ENCODE measurements at regions not wholly inside any gene's neighbourhood (a gene's known extent, or its start where the extent isn't known, plus 50 kb on each side); places are given as distances from the start of the nearest gene placed in this dataset.

DNA sequence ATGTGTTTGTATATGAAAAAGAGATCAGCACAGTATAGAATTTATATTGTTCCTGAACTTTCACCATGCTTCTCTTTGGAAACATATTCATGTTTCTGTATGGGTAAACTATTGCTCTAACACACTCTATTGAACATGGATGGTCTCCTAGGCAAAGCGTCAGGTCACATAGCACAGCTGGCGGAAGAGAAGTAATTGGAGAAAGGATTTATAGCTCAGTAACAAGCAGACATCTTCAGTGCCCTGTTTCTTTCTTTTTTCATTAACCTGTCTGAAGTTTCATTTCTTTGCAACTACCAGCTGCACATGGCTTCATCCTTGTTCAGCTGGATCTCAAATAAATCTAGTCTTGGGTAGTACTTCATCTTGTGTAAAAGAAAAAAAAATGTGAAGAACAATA lies 84.4 kb upstream of the TRPC6 start:
- Histone ChIP-seq H3K9me3 (replicated peaks) (peaks cover 5% of the 10 kb centered on the region), H3K36me3 (no peaks in the 10 kb centered on the region), H3K4me3 (no peak overlapping the region), H3K4me1 (no peaks in the 10 kb centered on the region), H3K27me3 (ENCODE audit: low read depth) (no peaks in the 10 kb centered on the region), H3K27ac (replicated peaks) (no peak overlapping the region)
- intact Hi-C loops (cut with micrococcal nuclease) = no loop called here
- DNase-seq = no peak
- TF ChIP-seq, protein P1, sequence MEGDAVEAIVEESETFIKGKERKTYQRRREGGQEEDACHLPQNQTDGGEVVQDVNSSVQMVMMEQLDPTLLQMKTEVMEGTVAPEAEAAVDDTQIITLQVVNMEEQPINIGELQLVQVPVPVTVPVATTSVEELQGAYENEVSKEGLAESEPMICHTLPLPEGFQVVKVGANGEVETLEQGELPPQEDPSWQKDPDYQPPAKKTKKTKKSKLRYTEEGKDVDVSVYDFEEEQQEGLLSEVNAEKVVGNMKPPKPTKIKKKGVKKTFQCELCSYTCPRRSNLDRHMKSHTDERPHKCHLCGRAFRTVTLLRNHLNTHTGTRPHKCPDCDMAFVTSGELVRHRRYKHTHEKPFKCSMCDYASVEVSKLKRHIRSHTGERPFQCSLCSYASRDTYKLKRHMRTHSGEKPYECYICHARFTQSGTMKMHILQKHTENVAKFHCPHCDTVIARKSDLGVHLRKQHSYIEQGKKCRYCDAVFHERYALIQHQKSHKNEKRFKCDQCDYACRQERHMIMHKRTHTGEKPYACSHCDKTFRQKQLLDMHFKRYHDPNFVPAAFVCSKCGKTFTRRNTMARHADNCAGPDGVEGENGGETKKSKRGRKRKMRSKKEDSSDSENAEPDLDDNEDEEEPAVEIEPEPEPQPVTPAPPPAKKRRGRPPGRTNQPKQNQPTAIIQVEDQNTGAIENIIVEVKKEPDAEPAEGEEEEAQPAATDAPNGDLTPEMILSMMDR (IDR thresholded peaks at IDR 0.05; ENCODE audit: borderline replicate concordance) = no peak

DNA sequence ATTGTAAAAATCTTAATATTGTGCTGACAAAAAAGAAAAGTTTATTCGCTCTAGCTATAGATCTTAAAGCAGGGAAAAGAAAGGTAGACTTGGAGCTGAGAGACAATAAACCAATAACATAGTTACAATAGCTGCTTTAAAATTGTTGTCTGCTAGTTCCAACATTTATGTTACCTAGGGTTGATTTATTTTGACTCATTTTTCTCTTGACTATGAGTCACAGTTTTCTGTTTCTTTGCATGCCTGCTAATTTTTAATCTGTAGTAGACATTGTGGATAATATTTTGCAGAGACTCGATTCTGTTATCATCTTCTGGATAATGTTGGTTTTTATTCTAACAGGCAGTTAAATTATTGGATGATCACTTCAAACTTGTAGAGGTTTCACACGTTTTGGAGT lies 83.1 kb upstream of the TRPC6 start:
- Histone ChIP-seq H3K9me3 (replicated peaks) (peaks cover 16% of the 10 kb centered on the region), H3K4me3 (no peak overlapping the region), H3K27ac (replicated peaks) (no peak overlapping the region), H3K36me3 (no peaks in the 10 kb centered on the region), H3K27me3 (ENCODE audit: low read depth) (no peaks in the 10 kb centered on the region), H3K4me1 (no peaks in the 10 kb centered on the region)
- no peak for DNase-seq
- TF ChIP-seq, protein P1 (IDR thresholded peaks at IDR 0.05; ENCODE audit: borderline replicate concordance) = no peak
- intact Hi-C loops (cut with micrococcal nuclease) = no loop called here

DNA sequence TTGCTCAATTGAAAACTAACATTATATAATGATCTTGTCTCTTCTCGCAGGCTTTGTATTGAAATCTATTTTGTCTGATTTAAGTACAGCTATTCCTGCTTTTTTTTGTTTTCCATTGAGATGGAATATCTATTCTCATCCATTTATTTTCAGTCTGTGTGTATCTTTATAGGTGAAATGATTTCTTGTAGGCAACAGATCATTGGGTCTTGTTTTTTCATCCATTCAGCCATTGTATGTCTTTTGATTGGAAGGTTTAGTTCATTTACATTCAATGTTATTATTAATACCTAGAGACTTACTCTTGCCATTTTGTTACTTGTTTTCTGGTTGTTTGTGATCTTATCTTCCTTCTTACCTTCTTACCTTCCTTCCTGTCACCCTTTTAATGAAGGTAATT lies 77.8 kb upstream of the TRPC6 start:
- H3K4me3 ChIP-seq = no peak overlapping the region
- H3K27ac ChIP-seq (replicated peaks) = no peak overlapping the region
- intact Hi-C loops (cut with micrococcal nuclease) = no loop called here
- no peaks in the 10 kb centered on the region for H3K27me3 ChIP-seq (ENCODE audit: low read depth)
- H3K9me3 ChIP-seq (replicated peaks) = peaks cover 50% of the 10 kb centered on the region
- no peaks in the 10 kb centered on the region for H3K4me1 ChIP-seq
- TF ChIP-seq, protein P1 (IDR thresholded peaks at IDR 0.05; ENCODE audit: borderline replicate concordance) = no peak
- no peak for DNase-seq
- no peaks in the 10 kb centered on the region for H3K36me3 ChIP-seq

Data from left ventricle myocardium inferior (tissue), 1 donor.